ES-I3 (cell line): ENCODE measurements at regions not wholly inside any gene's neighbourhood (a gene's known extent, or its start where the extent isn't known, plus 50 kb on each side); places are given as distances from the start of the nearest gene placed in this dataset.

Experiments used
- H3K36me3 ChIP-seq: 2 replicates; pipeline ENCODE4 v1.6.1; 2013; ENCODE audit warnings: mild to moderate bottlenecking, low read length, control low read depth, moderate library complexity; ENCODE audit not compliant: insufficient read depth
- H3K4me1 ChIP-seq: 2 replicates; pipeline ENCODE4 v1.6.1; 2013; ENCODE audit warnings: mild to moderate bottlenecking, control low read depth, low read length; ENCODE audit not compliant: insufficient read depth
- H3K9ac ChIP-seq: 2 replicates; pipeline ENCODE4 v1.6.1; 2013; ENCODE audit warnings: low read depth, mild to moderate bottlenecking, low read length, moderate library complexity
- H3K9me3 ChIP-seq: 2 replicates; pipeline ENCODE4 v1.6.1; 2013; ENCODE audit warnings: mild to moderate bottlenecking, low read length, moderate library complexity; ENCODE audit not compliant: control insufficient read depth, insufficient read depth

DNA sequence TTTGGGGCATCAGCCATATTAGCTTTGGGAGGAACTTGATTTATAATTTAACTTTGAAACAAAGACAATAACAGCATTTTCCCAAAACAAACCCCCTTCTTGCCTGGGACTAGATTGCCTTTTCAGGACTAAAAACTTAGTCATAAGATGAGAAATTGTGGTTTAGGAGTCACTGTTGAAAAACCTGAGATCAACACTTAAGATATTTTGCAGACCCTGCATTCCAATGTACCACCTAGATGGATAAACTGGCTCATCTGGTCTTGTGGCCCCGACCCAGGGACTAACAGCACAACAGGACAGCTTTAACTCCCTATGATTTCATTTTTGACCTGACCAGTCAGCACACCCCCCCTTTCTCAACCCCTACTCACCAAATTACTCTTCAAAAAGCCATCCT, 1165.4 kb downstream of the XPNPEP1 start:
- Histone ChIP-seq H3K9me3 (no peaks in the 10 kb centered on the region), H3K4me1 (no peaks in the 10 kb centered on the region), H3K9ac (no peak overlapping the region), H3K36me3 (no peaks in the 10 kb centered on the region)

DNA sequence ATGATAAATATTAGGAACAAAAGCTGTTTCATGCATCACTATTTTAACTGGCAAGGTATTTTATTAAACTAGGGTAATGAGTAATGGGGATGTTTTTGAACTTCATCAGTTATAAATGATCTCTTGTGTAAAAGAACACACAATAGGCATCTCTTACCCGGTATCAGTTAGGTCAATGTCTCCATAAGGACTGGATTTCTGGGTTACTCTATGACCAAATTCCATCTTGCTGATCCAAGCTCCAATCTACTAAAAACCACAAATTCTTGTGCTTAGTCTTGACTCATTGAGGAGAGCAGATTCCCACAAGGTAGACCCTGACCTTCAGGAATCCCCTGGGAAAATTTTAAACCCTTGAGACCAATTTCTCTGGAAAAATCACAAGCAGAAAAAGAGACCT, 1167.7 kb downstream of the XPNPEP1 start:
- Histone ChIP-seq H3K9ac (no peak overlapping the region), H3K4me1 (no peaks in the 10 kb centered on the region), H3K36me3 (no peaks in the 10 kb centered on the region), H3K9me3 (no peaks in the 10 kb centered on the region)

DNA sequence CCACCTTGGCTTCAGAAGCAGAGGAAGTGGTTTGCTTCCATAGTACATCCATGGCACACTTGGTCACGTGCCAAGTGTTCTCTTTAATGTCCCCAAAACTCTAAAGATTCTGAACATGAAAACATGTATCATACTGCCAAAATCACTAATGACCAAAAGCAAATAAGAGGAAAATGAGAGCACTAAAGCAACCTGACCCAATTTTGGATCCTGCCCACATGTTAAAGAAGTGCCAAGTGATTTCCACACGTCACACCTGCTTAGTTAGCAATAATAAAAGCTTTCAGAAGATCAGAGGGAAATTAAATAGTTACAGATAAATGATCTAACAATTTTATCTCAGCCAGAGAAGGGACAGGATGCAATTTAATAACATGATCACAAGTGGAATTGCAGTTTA, 1170.0 kb downstream of the XPNPEP1 start:
- Histone ChIP-seq H3K36me3 (no peaks in the 10 kb centered on the region), H3K9ac (no peak overlapping the region), H3K4me1 (no peaks in the 10 kb centered on the region), H3K9me3 (no peaks in the 10 kb centered on the region)

DNA sequence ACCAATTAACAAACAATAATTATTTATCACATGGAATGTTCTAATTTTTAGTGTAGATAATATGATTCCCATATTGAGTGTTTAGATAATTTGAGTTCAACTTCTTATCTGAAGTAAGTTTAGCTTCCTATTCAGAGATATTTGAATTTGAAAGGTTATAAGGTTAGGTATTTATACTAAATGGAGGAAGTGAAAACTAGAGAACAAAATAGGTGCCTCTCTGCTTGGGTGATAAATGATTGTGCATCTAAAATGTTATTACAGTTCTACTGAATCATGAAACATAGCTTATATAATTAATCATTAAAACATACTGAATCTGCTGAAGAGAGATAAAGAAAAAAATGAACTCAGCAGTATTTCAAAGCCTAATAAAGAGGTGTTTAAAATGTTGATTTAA, 1174.3 kb downstream of the XPNPEP1 start:
- no peaks in the 10 kb centered on the region for H3K9me3 ChIP-seq
- H3K36me3 ChIP-seq: no peaks in the 10 kb centered on the region
- no peaks in the 10 kb centered on the region for H3K4me1 ChIP-seq
- no peak overlapping the region for H3K9ac ChIP-seq

DNA sequence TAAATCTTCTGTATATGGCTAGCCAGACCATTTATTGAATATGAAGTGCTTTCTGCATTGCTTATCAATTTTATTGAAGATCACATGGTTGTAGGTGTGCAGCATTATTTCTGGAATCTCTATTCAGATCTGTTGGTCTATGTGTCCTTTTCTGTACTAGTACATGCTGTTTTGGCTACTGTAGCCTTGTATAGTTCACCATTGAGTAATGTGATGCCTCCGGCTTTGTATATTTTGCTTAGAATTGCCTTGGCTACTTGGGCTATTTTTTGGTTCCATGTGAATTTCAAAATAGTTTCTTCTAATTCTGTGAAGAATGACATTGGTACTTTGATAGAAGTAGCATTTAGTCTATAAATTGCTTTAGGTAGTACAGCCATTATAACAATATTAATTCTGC, 1187.2 kb downstream of the XPNPEP1 start:
- Histone ChIP-seq H3K9ac (no peak overlapping the region), H3K9me3 (no peaks in the 10 kb centered on the region), H3K4me1 (no peaks in the 10 kb centered on the region), H3K36me3 (no peaks in the 10 kb centered on the region)

DNA sequence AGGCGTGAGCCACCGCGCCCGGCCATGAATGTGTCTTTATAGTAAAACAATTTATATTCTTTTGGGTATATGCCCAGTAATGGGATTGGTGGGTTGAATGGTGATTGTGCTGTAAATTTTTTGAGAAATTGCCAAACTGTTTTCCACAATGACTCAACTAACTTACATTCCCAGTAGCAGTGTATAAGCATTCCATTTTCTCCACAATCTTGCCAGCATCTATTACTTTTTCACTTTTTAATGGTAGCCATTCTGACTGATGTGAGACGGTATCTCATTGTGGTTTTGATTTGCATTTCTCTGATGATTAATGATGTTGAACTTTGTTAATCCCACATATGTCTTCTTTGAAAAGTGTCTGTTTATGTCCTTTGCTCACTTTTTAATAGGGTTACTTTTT, 1187.9 kb downstream of the XPNPEP1 start:
- Histone ChIP-seq H3K9ac (no peak overlapping the region), H3K4me1 (no peaks in the 10 kb centered on the region), H3K9me3 (no peaks in the 10 kb centered on the region), H3K36me3 (no peaks in the 10 kb centered on the region)

DNA sequence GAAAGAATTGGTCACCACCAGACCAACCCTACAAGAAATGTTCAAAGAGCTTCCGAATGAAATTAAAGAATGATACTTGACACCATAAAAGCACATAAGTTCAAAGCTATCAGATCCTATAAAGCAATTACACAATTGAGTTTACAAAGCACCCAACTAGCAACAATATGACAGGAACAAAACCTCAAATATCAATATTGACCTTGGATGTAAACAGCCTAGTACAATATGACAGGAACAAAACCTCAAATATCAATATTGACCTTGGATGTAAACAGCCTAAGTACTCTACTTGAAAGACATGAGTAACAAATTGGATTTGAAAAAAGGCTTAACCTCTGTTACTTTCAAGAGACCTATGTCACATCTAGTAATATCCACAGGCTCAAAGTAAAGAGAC, 1201.4 kb downstream of the XPNPEP1 start:
- no peaks in the 10 kb centered on the region for H3K36me3 ChIP-seq
- no peaks in the 10 kb centered on the region for H3K4me1 ChIP-seq
- H3K9me3 ChIP-seq: 0 out of 2 replicates have a peak, but pooled peaks cover 3% of the 10 kb centered on the region
- no peak overlapping the region for H3K9ac ChIP-seq

DNA sequence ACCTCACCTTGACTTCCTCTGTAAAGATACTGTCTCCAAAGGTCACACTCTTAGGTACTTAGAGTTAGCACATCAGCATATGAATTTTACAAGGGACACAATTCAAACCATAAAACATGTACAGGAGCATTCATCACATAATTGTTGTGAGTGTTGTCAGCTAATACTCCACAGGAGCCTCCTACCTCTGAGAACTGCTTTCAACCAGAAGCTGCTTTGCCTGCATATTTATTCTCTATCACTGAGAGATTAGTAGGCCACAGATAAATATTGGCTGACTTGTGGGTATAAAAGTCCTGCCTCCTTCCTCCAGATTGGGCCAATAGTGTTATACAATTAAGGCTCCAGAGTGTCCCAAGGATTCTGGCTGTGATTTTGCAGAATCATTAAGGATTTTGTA, 1207.0 kb downstream of the XPNPEP1 start:
- Histone ChIP-seq H3K36me3 (no peaks in the 10 kb centered on the region), H3K9me3 (peaks cover 7% of the 10 kb centered on the region; the same call in 1 of the 2 replicates), H3K9ac (no peak overlapping the region), H3K4me1 (no peaks in the 10 kb centered on the region)

DNA sequence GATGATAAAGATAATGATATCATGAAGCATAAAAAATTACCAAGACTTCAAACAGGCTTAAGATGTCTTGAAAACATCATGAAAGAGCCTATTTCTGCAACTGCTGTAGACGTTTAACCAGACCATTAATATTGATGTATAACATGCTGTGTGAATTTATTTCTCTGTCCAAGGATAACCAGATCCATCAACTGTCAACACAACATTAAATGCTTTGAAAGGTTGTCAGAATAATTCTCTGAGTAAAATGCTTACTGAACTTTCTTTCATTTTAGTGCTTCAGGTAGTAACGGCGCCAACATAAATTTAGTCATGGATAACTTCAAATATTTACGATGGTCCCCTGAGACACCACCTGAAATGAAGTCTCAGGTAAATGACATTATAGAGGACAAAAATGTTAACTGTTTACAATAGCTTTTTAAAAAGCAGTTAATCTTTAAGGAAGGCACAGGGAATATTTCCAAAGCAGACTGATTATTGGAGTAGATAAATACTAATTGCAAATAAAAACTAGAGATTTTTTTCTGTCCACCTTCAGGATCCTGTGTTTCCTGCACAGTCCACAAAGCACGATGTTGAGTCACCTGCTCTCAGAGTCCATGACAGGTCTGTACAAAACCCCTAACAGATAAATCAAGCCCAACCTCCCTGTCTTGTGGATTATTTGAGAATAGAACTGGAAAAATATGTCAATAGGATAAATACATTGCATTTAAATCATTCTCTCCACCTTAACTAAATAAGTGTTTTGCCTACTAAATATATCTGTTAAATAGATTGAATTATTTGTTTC, 1213.2 kb downstream of the XPNPEP1 start:
- Histone ChIP-seq H3K36me3 (no peaks in the 10 kb centered on the region), H3K9ac (no peak overlapping the region), H3K9me3 (peaks cover 7% of the 10 kb centered on the region; the same call in 1 of the 2 replicates), H3K4me1 (no peaks in the 10 kb centered on the region)

DNA sequence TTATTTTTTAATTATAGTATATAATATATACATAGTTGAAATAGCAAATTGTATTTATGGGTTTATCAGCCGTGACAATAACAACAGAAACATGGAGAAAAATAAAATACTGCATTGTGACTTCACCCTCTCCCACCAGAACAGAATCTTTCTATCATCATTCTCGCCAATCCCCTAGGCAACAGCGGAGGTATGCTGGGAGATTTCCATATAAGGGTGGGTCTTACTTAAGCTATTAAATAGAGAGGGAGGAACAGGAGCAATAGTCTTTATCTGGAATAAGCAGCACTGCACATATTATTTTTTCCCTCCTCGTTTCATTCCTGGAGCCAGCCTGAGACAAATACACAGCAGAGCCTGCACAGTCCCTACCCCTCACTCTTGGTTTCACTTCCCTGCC, 1214.9 kb downstream of the XPNPEP1 start:
- Histone ChIP-seq H3K9me3 (no peaks in the 10 kb centered on the region), H3K9ac (no peak overlapping the region), H3K36me3 (no peaks in the 10 kb centered on the region), H3K4me1 (0 out of 2 replicates have a peak, but pooled peaks cover 4% of the 10 kb centered on the region)

DNA sequence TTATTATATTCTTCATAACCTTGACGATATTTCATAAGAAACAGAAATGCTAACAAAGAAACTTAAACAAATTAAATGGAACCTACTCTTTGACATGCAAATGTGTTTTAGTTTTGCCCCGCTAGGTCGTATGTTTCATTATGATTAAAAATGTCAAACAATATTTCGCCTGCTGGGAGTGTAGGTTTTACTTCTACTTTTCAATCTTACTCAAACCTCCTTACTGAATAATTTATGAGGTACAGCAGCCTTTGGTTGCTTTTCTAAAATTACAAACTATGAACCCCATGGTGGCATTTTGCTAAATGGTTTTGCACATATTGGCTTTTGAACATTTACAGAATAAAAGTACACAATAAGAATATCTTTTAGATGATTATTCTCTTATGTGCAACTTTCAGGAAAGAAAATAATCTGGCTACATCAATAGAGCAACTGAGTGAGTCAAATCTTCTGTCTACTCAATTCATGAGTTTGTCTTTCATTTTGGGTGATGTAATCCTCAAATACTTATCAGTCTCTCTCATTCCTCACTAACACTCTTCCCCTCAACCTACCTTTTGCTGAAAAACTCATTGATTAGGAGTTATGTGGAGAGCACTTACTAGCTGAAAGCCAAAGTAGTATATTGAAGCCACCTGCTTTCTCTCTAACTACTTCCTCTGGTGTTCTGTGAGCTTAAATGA, 1226.4 kb downstream of the XPNPEP1 start:
- no peaks in the 10 kb centered on the region for H3K4me1 ChIP-seq
- no peaks in the 10 kb centered on the region for H3K36me3 ChIP-seq
- H3K9me3 ChIP-seq: no peaks in the 10 kb centered on the region
- no peak overlapping the region for H3K9ac ChIP-seq

DNA sequence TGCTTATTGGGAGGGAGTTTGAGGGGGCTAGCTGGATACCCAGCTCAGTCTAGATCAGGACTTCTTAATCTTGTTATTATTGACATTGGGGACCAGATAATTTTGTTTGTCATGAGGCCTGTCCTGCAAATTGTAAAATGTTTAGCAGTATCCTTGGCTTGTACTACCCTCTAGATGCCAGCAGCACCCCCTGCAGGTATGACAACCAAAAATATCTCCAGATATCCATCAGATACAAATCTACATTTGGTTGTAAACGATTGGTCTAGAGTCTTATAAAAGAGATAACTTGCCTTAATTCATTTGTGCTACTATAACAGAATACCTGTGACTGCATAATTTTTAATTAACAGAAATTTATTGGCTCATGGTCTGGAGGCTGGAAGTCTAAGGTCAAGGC, 1232.2 kb downstream of the XPNPEP1 start:
- no peaks in the 10 kb centered on the region for H3K36me3 ChIP-seq
- no peak overlapping the region for H3K9ac ChIP-seq
- H3K4me1 ChIP-seq: peaks cover 2% of the 10 kb centered on the region; the same call in 1 of the 2 replicates
- H3K9me3 ChIP-seq: no peaks in the 10 kb centered on the region

DNA sequence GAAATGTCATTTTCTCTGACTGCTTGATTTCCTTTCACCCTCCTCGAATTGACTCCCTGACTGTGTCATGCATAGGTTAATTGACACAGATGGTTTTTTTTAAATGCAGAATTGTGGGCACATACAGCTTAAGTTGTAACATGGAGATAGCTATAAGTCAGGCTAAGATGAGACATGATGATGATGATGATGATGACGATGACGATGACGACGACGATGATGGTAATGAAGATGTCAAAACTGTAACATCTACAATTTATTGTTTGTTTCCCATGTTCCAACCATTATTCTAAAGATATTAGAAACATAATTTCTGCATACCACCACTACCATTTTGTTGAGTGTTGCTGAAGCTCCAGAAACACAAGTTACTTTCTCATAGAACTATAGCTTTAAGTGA, 1232.8 kb downstream of the XPNPEP1 start:
- H3K9ac ChIP-seq: no peak overlapping the region
- H3K9me3 ChIP-seq: no peaks in the 10 kb centered on the region
- H3K4me1 ChIP-seq: peaks cover 5% of the 10 kb centered on the region; the same call in 1 of the 2 replicates
- H3K36me3 ChIP-seq: no peaks in the 10 kb centered on the region

DNA sequence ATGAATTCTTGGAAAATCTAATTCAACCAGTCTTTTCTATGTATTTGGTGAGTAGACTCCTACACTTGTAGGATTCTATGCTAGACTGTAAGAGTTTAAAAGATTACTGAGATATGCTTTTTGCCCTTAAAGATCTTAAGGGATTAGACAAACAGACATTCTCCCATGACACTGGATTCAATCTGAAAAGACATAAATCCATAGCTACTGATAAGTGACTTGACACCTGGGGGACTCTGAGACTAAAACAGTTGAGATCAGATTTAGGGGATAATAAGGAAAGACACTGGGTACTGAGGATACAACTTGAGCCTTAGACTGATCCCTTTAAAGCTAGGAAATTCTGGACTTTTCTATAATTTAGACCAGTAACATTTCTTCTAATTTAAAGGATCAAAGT, 1233.4 kb downstream of the XPNPEP1 start:
- H3K9me3 ChIP-seq: no peaks in the 10 kb centered on the region
- peaks cover 5% of the 10 kb centered on the region; the same call in 1 of the 2 replicates for H3K4me1 ChIP-seq
- no peak overlapping the region for H3K9ac ChIP-seq
- no peaks in the 10 kb centered on the region for H3K36me3 ChIP-seq

DNA sequence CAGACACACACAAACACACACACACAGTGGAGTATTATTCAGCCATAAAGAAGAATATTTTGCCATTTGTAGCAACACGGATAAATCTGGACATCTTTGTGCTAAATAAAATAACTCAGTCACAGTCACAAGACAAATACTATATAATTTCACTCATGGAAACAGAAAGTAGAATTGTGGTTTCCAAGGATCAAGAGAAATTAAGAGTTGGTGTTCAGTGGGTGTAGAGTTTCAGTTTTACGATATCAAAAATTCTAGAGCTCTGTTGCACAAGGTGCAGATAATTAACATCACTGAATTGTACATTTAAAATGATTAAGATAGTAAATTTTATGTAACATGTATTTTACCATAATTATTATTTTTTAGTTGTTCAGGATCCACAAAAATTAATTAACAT, 1235.0 kb downstream of the XPNPEP1 start:
- H3K9me3 ChIP-seq: no peaks in the 10 kb centered on the region
- H3K4me1 ChIP-seq: peaks cover 5% of the 10 kb centered on the region; the same call in 1 of the 2 replicates
- H3K9ac ChIP-seq: no peak overlapping the region

More for the DNA sequence above, 1235.0 kb downstream of the XPNPEP1 start:
- no peaks in the 10 kb centered on the region for H3K36me3 ChIP-seq
